HS-5 (cell line): ENCODE measurements at regions not wholly inside any gene's neighbourhood (a gene's known extent, or its start where the extent isn't known, plus 50 kb on each side); places are given as distances from the start of the nearest gene placed in this dataset.
"Not testable (repeated sequence)": the region's sequence is repeated elsewhere in the genome, so short reads cannot be mapped to it uniquely, and the experiment has no call there.

Experiments used
- DNase-seq: peaks from one replicate; pipeline ENCODE4 v3.0.0-alpha.2; 2012; ENCODE audit warnings: low read depth

DNA sequence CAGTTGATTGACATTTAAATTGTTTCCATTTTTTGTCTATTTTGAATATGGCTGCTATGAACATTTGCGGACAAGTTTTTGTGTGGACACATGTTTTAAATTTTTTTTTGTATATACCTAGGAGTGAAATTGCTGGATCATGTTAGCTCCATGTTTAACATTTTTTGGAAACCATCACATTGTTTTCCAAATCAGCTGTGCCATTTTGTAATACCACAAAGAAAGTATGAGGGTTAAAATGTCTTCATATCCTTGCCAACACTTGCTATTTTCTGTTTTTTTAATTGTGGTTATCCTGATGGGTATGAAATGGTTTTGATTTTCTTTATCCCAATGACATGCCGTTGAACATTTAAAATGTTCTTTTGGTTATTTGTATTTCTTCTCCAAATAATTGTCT, 52.1 kb downstream of the CARTPT start:
- DNase-seq, result no peak

DNA sequence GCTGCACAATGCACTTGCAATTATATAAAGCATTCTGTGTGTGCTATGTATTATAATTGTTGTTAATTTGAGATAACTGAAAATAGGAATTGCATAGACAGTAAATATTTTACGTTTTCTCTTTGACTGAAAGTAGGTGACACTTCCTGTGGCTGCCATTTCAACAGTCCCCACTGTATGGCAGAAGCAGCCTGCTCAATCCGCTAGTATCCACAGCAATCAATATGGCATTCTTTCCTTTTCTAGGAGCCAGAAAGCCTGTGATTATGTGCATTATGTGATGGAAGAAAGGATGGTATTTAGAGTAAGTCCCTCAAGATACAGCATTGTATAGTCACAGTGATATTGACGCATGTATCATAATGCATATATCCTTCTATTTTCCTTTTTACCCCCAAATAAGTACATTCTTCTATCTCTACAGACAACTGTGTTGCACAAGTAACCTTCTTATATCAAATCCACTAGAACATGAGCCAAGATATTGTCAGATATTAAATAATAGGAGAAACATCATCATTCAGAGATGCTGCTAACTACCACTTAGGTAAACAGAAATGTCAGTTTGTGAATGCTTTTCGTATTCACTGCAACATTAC, 59.7 kb downstream of the CARTPT start:
- peak; percentile 18 for DNase-seq

DNA sequence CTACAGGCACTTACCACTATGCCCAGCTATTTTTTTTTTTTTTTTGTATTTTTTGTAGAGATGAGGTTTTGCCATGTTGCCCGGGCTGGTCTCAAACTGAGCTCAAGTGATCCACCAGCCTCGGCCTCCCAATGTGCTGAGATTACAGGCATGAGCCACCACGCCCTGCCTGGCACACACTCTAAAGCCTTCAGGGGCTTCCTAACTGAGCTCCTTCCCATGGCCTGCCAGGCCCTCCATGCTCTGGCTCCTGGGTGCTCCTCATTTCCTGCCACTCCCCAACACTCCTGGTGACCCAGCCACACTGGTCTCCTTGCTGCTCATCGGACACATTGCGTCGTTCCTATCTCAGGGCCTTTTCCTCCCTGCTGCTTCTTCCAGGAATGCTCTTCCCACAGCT, 61.5 kb downstream of the CARTPT start:
- no peak for DNase-seq

DNA sequence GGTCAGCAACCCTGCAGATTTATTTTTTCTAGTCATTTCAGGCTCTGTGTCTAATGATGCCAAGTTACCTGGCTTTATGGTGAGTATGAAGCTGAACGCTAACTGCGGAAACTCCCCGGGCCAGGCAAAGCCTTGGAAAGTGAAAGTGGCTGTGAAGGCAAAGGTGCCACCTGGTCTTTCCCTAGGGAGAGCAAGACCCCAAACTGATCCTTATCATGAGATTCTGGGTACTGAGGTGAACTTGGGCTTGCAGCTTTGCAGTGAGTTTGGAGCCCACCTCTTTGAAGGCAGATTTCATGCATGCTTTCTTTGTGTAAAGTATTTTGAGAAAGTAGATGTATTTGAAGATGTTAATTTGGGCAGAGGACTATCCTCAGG, 63.3 kb downstream of the CARTPT start:
- no peak for DNase-seq

DNA sequence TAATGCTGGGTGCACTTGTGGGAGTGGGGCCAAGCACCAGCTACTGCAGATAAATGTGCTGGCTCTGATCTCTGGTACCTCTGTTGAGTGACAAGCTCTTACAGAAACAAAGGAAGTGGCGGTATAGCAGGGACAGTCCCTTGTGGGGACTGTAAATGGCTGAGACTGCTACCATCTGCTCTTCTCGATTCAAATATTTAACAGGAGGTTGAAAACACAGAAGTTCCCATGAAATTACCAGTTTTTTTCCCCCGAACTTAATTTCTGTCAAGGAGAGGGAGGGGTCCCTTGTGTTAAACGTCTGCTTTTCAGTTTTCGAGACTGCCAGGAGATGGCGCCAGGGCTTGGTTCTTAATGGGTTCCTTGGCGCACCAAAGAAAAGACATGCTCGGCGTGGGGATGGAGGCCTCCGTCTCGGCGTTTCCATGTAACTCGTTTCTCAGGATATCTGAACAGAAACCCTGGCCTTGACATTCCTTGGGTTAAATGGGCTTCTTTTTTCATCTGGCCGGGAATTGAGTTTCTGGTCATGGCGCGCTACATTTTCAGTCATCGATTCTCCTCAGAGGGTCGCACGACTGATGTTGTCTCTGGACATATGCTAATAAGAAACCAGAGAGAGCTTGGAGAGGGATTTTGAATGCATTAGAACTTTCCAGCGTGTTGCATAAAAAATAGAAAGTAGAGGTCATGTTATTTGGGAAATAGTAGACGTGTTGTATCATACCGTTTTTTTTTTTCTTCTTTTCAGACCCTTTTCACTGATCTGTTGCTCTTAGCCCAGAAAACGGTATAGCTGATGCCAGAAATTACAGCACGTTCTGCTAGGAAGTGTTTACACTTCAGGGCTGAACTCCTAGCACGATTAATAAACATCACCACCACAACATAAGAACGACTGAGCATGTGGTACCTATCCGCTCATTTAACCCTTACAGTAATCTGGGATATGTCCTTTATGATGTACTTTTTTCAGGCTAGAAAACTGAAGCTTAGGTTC, 64.0 kb downstream of the CARTPT start:
- peak; percentile 26 for DNase-seq

DNA sequence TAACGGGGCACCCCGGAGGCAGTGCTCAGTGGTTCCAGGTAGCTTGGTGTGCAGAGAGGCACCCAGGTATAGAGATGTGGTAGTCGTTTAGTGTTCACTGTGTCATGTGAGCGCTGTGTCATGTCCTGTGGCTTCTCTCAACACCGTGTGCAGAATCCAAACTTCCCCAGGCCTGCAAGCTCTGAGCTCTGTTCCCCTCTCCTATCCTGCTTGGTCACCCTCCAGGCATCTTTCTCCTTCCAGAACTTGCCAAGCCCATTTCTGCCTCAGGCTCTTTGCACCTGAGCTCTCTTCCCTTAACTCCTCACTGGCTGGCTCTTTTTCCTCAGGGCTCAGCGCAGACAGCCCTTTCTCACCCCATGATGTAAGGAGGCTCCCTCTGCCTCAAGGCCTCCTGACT, 64.8 kb downstream of the CARTPT start:
- DNase-seq, result no peak

DNA sequence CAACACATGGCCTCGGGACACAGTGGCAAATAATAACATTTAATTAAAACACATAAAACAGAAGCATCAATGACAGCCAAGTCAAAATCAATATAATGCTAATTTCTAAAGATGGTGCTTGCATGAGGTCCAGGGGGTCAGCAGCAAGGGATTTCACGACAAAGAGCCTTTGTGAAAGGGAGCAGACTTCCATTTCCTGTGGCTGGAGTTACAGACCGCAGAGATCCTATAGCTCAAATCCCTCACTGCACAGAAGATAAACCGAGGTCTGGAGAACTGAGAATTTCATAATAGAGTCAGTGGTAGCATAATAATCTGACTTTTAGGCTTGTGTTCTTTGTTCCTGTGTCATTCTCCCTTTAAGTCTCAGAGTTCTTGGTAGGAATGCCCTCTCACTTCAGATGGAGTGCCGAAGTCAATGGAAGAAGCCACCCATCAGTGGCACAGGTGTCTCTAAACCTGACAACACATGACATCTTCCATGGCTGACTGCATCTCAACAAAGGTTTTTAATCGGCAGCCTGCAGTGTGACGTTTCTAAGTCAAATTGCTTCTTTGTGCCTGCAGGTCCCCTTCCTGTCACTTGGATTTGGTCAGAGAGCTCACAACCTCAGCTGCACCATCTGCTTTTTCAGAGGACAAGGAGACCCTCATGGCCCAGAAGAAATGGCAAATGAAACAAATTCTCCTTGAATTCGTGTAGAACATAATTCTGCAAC, 67.4 kb downstream of the CARTPT start:
- DNase-seq, result no peak

DNA sequence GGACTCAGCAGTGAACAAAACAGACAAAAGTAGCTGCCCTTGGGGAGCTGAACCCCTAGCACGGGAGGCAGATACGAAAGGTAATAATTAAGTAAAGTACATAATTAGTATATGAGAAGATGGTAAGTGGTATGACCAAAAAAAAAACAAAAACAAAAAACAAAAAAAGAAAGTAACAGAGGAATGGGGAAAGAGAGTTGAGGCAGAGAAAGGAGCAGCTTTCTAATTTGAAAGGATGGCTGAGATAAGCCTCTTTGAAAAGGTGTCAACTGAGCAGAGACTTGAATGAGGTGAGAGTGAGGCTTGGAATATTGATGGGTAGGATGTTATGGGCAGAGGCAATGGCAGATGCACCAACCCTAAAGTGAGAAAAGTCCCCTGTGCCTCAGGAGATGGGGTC, 69.7 kb downstream of the CARTPT start:
- DNase-seq, result no peak

DNA sequence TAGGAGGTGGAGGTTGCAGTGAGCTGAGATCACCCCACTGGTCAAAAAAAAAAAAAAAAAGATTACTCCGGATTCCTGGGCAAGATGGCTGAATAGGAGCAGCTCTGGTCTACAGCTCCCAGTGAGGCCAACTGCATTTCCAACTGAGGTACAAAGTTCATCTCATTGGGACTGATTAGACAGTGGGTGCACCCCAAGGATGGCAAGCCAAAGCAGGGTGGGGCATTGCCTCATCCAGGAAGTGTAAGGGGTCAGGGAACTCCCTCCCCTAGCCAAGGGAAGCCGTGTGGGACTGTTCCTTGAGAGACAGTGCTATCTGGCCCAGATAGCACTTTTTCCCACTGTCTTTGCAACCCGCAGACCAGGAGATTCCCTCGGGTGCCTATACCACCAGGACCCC, 70.7 kb downstream of the CARTPT start:
- no peak for DNase-seq

DNA sequence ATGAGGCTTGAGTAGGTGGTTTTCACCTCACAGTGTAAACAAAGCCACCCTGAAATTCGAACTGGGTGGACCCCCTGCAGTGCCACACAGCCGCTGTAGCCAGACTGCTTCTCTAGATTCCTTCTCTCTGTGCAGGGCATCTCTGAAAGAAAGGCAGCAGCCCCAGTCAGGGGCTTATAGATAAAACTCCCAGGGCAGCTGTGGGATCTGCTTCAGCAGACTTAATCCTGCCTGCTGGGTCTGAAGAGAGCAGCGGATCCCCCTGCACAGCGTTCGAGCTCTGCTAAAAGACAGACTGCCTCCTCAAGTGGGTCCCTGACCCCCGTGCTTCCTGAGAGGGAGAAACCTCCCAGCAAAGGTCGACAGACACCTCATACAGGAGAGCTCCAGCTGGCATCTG, 71.4 kb downstream of the CARTPT start:
- no peak for DNase-seq

DNA sequence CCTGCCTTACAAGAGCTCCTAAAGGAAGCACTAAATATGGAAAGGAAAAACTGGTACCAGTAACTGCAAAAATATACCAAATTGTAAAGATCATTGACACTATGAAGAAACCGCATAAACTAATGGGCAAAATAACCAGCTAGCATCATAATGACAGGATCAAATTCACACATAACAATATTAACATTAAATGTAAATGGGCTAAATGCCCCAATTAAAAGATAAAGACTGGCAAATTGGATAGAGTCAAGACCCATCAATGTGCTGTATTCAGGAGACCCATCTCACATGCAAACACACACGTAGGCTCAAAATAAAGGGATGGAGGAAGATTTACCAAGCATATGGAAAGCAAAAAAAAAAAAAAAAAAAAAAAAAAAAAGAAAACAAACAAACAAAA, 73.0 kb downstream of the CARTPT start:
- DNase-seq, result not testable (repeated sequence)

DNA sequence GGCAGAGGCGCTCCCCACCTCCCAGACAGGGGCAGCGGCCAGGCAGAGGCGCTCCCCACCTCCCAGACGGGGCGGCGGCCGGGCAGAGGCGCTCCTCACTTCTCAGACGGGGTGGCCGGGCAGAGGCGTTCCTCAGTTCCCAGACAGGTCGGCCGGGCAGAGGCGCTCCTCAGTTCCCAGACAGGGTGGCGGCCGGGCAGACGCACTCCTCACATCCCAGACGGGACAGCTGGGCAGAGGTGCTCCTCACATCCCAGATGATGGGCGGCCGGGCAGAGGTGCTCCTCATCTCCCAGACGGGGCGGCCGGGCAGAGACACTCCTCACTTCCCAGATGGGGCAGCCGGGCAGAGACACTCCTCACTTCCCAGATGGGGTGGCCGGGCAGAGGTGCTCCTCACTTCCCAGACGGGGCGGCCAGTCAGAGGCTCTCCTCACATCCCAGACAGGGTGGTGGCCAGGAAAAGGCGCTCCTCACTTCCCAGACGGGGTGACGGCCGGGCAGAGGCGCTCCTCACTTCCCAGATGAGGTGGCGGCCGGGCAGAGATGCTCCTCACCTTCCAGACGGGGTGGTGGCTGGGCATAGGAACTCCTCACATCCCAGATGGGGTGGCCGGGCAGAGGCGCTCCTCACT, 75.1 kb downstream of the CARTPT start:
- DNase-seq, result no peak

DNA sequence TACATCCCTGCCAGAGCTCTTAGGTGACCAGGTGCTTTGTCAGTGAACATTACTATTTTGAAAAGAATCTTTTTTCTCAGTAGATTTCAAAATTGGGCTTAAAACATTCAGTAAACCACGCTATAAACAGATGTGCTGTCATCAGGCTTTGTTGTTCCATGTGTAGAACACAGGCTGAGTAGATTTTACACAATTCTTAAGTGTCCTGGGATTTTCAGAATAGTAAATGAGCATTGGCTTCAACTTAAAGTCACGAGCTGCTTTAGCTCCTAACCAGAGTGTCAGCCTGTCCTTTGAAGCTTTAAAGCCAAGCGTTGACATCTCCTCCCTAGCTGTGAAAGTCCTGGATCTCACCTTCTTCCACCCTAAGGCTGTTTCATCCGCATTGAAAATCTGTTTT, 83.6 kb downstream of the CARTPT start:
- no peak for DNase-seq

DNA sequence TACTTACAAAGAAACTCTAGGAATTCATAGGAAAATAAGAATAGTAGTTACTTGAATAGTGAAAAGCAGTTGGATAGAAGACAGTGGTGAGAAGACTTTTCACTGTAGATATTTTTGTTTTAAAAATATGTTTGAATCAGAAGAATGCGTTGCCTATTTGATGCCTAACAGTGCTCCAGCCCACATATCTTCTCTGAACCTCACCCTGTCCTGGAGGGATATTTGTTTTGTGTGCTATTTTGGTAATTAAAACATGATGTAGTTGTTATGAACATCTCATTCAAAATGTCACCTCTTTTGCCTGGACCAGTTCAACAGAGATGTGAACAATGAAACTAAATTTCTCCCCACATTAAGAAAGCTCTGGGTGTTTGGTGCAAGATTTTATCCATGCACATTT, 87.6 kb downstream of the CARTPT start:
- DNase-seq, result no peak

DNA sequence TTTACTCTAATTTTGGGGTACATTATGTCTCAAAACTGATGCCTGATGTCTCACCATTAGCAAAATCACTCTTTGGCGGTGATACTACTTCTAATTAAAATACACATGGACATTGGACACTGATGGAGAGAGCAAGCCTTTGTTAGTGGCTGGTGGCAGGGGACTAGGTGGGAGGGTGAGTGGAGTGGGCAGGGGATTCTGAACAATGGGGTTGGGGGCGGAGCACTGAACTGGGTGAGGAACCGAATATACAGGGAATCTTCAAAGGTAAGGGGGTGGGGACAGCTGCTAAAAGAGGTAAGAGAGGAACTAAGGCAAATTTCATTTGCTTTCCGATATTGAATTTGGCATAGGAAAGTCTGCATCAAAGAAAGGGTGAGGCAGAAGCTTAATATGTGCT, 88.8 kb downstream of the CARTPT start:
- no peak for DNase-seq

DNA sequence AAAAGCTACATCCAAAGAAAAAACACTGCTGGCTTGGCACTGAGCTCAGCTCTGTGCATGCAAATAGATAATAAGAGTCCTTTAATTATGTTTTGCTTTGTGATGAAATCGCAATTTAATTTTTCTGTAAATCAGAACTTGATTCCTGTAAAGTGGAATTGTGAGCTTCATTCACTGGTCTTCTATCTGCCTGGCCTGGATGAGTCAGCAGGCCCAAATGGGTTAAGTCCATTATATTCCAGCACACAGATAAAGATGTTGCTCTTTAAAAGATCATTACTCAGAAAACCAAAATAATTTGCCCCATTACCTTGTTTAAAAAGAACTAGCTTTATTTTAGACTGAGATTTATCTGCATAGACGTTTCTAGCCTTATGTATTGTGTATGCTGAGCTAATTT, 90.4 kb downstream of the CARTPT start:
- DNase-seq, result no peak

DNA sequence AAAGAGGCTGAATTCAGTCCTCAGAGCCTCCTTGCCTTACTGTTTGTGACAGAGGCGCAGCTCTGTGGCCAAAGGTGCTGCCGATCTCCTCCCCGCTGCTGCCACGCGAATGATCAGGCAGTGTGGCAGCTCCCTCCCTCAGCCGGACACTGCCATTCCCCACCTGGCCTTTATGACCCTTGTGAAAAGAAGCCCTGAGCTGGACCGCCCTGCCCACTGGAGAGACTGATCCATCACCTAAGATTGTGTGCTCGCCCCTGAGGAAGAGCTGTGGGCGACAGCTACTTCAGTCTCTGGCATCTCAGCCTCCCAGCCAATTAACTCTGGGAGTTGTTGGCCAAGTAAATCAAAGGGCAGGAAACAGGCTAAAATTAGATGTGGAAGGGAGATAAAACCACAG, 90.9 kb downstream of the CARTPT start:
- no peak for DNase-seq

DNA sequence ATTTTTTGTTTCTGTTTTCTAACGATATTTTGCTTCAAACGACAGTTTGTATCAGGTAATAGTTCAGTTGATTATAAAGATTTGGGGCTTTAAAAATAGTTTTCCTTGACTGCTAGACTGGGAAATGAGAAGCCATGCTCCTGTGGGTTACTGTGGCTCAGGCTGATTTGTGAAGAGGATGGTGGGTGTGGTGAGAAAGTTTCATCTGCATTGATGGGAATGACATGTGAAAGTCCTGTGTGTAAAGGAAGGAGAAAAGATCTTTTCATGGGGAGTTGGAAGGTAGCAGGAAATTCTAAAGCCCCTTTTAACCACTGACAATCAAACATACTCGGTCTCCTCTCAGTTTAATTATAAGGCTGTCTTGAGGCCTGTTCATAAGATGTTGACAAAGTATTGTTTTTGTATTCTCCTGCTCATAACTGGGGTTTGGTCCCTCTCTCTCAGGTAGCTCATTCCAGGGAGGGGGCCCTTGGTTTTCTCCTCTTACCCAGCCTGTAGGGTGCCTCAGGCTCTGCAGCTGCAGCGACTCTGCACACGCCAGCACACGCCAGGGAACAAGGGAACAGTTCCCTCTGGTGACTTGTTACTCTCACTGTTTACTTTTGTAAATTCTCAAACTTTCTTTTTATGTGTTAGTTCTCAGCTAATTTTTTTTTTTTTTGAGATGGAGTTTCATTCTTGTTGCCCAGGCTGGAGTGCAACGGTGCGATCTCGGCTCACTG, 91.6 kb downstream of the CARTPT start:
- no peak for DNase-seq

DNA sequence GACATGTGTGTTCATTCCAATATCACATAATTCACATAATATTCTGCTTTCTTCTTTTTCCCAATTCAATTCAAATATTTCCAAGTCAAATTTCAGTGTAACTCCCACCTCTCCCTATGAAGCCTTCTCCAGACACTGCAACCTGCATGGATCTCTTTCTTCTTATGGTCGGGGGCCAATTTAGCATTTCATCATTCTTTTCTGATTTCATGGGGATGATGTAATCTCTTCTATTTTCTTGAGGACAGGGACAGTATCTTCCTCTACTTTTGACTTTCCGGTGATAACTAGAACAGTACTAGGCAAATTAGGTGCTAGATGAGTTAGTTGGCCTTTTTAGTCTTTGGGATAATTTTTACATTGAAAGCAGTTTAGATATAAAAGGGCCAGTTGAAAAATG, 92.7 kb downstream of the CARTPT start:
- DNase-seq, result no peak

DNA sequence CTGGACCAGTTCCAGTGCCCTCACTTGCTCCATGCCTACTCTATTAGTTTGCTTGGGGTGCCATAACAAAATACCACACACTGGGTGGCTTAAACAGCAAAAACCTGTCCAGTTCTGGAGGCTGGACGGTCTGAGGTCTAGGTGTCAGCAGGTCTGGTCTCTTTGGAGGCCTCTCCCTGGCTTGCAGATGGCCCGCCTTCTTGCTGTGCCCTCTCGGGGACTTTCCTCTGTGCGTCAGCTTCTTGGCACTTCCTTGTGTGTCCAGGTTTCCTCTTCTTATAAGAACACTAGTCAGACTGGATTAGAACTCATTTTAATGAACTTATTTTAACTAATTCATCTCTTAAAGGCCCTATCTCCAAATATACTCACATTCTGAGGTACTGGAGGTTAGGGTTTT, 97.2 kb downstream of the CARTPT start:
- no peak for DNase-seq

DNA sequence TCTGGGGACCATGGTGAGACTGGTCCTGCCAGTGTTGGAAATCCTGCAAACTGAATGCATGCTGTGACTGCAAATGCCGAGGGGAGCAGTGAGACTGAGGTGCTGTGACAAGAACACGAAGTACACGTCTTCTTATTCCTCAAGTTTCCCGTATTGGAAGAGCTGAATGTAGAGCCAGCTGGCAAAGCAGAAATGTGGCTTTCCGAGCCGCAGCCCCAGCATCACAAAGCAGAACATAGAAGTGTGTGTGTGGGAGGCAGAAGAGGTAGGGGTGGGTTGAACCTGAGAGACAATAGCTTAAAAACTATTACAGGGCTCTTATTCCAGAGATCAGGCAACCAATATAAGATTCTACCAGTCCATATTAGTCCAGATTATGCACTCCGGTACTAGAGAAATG, 98.8 kb downstream of the CARTPT start:
- DNase-seq, result no peak

DNA sequence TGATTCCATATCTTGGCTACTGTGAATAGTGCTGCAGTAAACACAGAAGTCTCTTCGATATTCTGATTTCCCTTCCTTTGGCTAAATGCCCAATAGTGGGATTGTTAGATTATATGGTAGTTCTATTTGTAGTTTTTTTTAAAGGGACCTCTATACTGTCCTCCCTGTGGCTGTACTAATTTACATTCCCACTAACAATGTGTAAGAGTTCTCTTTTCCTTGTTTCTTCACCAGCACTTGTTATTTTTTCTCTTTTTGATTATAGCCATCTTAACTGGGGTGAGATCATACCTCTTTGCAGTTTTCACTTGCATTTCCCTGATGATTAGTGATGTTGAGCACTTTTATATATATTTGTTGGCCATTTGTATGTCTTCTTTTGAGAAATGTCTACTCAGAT, 102.0 kb downstream of the CARTPT start:
- no peak for DNase-seq
